DMS 273 (cell line): ENCODE measurements at regions not wholly inside any gene's neighbourhood (a gene's known extent, or its start where the extent isn't known, plus 50 kb on each side); places are given as distances from the start of the nearest gene placed in this dataset.
"Not testable (repeated sequence)": the region's sequence is repeated elsewhere in the genome, so short reads cannot be mapped to it uniquely, and the experiment has no call there.

Experiments used
- DNase-seq: peaks from one replicate; lab custom pipeline; 2025; ENCODE audit not compliant: unreplicated experiment; lab: John Stamatoyannopoulos, UW

DNA sequence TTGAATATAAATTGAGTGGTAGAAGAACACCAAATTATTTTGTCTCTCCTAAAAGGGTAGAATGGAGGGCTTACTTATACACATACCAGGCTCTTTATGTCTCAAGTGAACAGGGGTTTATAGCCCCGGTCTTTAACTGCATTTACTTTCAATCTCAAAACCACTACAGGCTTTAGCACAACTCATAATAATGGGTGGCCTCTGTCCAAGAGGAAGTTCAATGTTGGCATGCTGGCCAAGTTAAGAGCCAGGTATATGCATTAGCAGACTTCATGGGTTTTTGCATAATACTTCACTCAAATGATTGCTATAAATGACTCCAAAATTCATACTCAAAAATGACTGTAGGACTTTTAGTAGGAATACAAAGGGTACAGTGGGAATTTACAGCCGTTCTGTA lies 118.5 kb upstream of the OTUD4 start:
- no peak for DNase-seq

DNA sequence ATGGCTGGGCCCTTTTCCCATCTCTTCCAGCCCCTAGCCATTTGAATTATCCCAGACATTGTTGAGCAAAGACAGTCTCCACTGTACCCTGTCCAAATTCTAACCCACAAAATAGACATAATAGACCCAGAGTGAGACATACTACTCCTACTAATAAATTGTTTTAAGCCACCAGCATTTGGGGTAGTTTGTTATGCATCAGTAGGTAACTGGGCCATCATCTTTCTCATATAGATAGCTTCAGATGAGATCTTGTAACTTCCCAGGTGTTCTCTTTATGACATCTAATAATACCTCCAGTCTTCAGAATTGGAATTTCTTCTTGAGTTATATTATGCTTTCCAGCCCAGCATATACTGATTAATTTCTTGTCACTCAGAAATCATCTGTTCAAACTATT lies 117.2 kb upstream of the OTUD4 start:
- no peak for DNase-seq

DNA sequence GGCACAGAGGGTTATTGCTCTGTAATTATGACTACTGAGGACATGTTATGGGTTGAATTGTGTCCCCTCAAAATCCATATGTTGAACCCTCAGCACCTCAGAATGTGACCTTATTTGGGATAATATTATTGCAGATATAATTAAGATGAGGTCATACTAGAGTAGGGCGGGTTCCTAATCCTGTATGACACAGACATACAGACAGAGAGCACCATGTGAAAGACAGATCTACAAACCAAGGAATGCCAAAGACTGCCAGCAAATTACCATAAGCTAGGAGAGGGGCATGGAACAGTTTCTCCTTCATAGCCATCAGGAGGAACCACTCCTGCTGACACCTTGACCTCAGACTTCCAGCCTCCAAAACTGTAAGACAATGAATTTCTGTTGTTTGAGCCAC lies 115.2 kb upstream of the OTUD4 start:
- no peak for DNase-seq

DNA sequence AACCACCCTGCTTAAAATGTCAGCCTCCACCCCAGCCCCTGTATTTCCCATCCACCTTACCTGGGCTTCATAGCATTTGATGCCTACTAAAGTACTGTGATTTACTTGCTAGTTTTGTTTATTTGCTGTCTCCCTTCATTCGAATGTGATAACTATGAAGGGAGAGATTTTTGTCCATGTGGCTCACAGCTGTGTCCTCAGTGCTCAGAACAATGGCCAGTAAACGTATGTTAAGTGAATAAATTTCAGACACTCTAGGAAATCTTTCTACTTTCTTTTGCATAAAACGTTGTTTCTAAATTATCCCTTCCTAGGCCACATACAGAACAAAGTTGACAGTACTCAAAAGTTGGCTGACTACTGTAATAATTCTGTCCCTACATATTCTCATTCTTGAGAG lies 114.7 kb upstream of the OTUD4 start:
- DNase-seq = no peak

DNA sequence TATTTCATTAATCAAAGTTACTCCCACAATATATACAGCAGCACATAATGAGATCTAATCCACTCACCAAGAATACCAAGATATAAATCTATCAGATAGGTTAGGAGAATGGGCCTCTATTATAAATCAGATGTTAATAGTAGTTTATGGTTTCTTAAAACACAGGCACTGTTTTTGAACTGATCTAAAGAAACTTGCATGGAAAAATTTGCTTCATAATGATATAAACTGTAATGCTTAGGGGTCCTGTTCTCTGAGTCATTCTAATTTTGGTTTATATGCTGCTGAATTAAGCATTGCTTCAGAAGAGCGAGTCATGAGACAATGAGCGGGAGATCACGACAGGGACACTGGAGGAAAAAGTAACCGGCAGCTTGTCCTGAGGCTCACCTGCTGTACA lies 113.3 kb upstream of the OTUD4 start:
- DNase-seq = no peak

DNA sequence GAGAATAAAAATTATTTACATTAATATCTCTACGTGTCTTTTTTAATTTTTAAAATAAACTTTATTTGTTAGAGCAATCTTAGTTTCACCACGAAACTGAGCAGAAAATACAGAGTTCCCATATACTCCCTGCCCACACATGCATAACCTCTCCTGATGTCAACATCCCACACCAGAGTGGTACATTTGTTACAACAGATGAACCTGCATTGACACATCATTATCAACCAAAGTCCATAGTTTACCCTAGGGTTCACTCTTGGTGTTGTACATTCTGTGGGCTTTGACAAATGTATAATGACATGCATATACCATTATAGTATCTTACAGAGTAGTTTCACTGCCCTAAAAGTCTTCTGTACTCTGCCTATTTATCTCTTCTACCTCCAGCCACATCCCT lies 110.6 kb upstream of the OTUD4 start:
- no peak for DNase-seq

GRCh38 chr4:145289403-145290076 lies 109.2 kb upstream of the OTUD4 start:
- no peak for DNase-seq

DNA sequence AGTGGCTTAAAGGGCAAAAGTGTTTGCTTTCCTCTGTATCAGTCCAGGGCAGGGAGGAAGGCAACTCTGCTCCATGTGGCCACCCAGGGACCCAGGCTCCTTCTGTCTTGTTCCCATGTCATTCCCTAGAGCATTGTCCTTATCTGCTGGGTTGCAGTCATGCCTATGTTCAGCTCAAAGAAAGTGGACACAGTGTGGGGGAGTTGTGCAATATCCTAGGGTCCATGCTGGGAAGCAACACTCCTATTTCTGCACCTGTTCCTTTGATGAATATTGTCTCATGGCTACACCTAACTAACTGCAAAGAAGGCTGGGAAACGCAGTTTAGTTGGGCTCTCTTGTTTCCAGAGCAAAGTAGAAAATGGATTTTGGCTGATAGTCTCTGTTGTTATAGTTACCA lies 107.0 kb upstream of the OTUD4 start:
- DNase-seq = no peak

- no peak for DNase-seq
These were observed 105.5 kb upstream of the OTUD4 start for GRCh38 chr4:145285928-145286327.

GRCh38 chr4:145283909-145284308 lies 103.5 kb upstream of the OTUD4 start:
- DNase-seq = no peak

GRCh38 chr4:145281951-145282350 lies 101.6 kb upstream of the OTUD4 start:
- DNase-seq = no peak

DNA sequence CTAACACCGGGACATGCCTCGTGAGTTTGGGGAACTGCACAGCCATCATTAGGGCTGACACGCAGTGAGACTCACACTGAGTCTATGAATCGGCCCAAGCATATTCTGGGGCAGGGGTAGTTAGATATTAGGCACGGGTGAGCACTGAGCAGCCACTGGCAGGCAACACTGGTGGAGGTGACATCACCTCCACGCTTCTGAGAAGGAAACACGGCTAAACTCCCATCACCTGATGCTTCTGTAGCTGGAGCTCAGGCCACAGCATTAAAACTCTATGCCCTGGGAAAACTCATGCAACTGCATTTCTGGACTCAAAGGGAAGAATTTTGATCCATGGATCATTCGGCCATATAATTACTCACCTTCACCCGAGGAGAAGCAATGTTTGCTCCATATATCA lies 100.8 kb upstream of the OTUD4 start:
- DNase-seq = no peak

- no peak for DNase-seq
These were observed 100.2 kb upstream of the OTUD4 start for GRCh38 chr4:145280541-145280940.

GRCh38 chr4:145279122-145279960 lies 99.0 kb upstream of the OTUD4 start:
- peak; percentile 68 for DNase-seq

DNA sequence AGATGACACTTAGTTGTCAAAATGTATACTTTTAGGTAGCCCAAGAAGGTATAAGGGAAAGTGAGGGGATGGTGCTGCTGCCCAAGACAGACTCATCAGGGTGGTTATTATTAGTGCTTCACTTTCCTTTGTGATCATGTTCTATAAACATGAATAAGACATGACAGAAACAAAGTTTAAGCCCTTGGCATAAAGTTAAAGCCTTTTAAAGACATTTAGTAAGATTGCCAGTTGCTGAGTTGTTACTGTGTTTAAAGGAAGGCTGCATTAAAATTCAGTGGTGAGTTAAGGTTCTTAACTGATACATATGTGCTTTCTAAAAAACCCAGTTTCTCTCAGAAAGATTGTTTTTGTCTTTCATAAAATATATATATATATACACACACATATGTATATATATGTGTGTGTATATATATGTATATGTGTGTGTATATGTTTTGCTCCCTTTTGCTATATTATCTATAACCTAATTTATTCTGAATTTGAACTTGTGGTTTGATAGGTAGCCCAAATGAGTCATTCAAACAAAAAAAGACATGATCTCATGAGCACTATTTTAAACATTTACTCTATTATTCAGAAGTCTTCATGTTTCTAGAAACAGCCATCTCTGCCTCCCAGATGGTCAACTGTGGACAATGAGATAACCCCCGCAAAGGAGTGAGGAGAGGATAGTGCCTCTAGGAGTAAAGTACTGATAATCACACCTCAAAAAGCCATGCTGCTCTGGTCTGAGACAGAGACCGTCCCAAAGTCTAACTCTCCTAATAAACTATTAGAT lies 98.1 kb upstream of the OTUD4 start:
- DNase-seq = peak; percentile 41

DNA sequence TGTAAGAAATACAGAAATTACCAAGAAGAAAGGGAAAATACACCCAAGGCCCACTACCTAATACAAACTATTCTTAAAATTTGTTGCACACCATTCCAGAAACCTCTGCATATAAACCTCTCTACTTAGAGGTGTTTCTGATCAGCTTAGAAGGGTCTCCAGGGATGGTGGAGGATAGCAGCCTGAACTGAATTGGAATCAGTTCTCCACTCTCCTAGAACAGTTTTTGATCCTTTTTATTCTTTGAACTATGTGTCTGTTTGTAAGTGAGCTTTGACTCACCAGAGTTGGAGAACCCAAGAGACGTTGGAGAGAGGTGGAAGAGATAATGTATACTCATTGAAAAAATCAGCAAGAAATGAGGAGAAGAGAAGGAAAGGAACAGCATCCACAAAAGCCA lies 96.6 kb upstream of the OTUD4 start:
- no peak for DNase-seq

GRCh38 chr4:145276050-145276449 lies 95.7 kb upstream of the OTUD4 start:
- peak; percentile 33 for DNase-seq

DNA sequence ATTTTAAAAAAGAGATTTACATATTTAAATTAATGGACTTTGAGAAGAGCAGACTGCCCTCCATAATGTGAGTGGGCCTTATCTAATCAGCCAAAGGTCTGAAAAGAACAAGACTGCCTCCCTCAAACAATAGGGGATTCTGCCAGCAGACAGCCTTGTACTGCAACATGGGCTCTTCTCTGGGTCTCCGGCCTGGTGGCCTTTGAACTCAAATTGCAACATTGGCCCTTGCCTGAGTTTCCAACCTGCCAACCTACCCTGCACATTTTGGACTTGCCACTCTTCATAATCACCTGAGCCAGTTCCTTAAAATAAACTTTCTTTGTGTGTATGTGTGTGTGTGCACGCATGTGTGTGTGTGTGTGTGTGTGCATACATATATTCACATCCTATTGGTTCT lies 90.8 kb upstream of the OTUD4 start:
- DNase-seq = no peak

GRCh38 chr4:145266881-145267280 lies 86.5 kb upstream of the OTUD4 start:
- DNase-seq = no peak

- no peak for DNase-seq
These were observed 79.7 kb upstream of the OTUD4 start for GRCh38 chr4:145260091-145260490.

GRCh38 chr4:145255311-145255710 lies 74.9 kb upstream of the OTUD4 start:
- not testable (repeated sequence) for DNase-seq

DNA sequence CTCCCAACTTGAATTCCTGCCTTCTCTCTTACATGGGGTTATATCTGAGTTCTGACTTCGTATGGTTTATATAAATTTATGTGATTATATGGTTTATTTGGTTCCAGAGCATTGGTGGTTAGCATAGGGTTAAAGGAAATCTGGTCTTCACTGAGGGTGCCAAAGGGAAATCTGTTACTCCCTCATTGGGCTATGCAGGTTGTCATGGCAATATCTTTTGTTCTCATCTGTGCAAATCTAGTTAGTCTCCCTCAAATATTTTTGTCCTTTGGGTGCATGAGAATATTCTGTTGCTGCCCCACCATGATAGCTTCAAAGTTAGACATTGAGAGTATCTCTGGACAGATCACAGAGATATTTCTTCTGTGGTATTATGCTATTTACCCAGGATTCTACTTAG lies 71.8 kb upstream of the OTUD4 start:
- no peak for DNase-seq
